ENCODE measurements at regions not wholly inside any gene's neighbourhood (a gene's known extent, or its start where the extent isn't known, plus 50 kb on each side); places are given as distances from the start of the nearest gene placed in this dataset.
"Not testable (repeated sequence)": the region's sequence is repeated elsewhere in the genome, so short reads cannot be mapped to it uniquely, and the experiment has no call there.

DNA sequence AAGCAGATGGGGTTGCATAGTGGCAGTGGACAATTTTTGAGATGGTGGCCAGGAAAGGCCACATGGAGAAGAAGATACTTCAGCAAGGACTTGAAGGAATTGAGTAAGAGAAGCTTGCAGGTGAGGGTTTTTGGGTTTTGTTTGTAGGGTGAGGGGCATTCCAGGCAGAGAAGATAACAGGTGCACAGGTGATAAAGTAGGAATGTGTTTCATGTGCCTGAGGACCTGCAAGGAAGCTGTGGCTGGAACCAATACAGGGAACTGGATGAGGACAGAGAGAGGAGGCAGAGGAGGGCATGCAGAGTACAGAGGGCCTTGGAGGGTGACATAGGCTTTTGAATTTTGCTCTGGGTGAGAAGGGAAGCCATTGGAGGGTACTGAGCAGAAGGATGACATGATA lies 314.5 kb downstream of the KLF12 start:
- no peak overlapping the region for H3K27ac ChIP-seq
- POLR2A ChIA-PET (ENCODE audit: low non-redundant PET), result no interaction called here
- CTCF ChIA-PET, result interaction anchor here (0.6 kb wide), 1 partner anchor 410 kb away, joined by 3 read pairs; no protein-coding TSS in a partner anchor
- no peak for DNase-seq (ENCODE audit: low spot score)
- TF ChIP-seq, protein P1, sequence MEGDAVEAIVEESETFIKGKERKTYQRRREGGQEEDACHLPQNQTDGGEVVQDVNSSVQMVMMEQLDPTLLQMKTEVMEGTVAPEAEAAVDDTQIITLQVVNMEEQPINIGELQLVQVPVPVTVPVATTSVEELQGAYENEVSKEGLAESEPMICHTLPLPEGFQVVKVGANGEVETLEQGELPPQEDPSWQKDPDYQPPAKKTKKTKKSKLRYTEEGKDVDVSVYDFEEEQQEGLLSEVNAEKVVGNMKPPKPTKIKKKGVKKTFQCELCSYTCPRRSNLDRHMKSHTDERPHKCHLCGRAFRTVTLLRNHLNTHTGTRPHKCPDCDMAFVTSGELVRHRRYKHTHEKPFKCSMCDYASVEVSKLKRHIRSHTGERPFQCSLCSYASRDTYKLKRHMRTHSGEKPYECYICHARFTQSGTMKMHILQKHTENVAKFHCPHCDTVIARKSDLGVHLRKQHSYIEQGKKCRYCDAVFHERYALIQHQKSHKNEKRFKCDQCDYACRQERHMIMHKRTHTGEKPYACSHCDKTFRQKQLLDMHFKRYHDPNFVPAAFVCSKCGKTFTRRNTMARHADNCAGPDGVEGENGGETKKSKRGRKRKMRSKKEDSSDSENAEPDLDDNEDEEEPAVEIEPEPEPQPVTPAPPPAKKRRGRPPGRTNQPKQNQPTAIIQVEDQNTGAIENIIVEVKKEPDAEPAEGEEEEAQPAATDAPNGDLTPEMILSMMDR (conservative IDR thresholded peaks at IDR 0.05; ENCODE audit: low read depth), result no peak

DNA sequence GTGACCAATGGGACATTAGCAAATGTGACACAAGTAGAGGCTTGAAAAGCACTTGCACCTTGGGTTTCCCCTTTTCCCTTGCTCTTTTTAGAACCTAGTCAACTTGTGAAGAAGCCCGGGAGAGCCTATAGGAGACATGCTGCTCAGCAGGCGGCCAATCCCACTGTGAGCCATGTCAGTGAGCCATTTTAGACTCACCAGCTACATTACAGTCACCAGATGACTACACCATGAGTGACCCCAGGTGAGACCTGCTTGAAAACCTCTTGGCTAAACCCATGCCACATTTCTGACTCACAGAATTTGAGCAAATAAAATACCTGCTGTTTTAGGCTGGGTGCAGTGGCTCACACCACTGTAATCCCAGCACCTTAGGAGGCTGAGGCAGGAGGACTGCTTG lies 317.5 kb downstream of the KLF12 start:
- CTCF ChIA-PET, result no interaction called here
- TF ChIP-seq, protein P1 (conservative IDR thresholded peaks at IDR 0.05; ENCODE audit: low read depth), result no peak
- no peak overlapping the region for H3K27ac ChIP-seq
- DNase-seq (ENCODE audit: low spot score), result peak; percentile 24
- POLR2A ChIA-PET (ENCODE audit: low non-redundant PET), result no interaction called here

DNA sequence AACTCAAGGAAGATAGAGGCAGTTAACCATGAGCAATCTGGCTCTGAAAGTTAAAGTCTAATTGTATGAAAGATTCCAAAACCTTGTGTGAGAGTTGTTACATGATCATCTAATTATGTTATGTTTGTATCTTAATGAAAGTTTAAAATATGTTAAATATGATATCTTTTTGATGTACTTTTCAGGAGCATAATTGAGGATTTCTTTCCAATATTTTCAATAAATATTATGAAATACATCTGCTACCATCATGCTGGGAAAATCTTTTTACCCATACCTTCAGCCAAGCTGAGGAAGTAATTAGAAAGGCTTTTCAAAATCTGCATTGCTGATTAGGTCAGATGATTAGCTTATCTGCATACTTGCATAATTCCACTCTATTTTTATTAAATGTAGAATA lies 318.4 kb downstream of the KLF12 start:
- TF ChIP-seq, protein P1 (conservative IDR thresholded peaks at IDR 0.05; ENCODE audit: low read depth), result no peak
- no peak for DNase-seq (ENCODE audit: low spot score)
- H3K27ac ChIP-seq, result no peak overlapping the region
- ChIA-PET CTCF (no interaction called here), POLR2A (ENCODE audit: low non-redundant PET) (no interaction called here)

DNA sequence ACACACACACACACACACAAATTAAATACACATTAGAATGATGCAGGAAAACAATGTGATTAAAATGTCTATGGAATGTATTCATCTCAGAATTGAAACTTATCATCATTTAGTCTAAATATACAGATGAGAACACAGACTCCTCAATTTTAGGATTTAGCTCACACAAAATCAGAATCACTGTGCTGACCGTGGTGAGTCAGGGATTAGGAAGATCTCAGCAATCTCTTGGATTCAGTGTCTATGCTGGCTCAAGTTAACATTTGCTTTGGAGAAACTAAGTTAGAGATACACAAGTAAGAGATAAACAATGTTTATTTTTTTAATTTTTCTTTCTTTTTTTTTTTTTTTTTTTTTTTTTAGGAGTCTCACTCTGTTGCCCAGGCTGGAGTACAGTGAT lies 323.6 kb downstream of the KLF12 start:
- CTCF ChIA-PET, result no interaction called here

DNA sequence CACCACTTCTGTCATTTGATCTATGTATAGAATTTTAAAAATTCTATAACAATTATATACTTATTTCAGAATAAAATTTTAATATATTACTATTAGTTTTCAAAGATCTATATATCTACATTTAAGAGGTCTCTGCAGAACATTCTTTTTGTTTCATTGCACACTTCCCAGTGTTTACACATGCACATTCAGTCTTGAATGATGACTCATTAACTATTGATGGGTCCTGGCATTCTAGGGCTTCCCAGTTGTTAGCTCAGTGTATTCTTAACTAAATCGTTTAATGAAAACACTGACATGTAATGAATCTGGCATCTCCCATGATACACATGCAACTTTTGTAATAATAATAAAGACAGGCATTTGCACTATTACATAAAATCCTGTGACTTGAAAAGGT lies 324.6 kb downstream of the KLF12 start:
- no peak overlapping the region for H3K27ac ChIP-seq
- DNase-seq (ENCODE audit: low spot score), result peak; percentile 27
- TF ChIP-seq, protein P1 (conservative IDR thresholded peaks at IDR 0.05; ENCODE audit: low read depth), result no peak
- CTCF ChIA-PET, result no interaction called here
- POLR2A ChIA-PET (ENCODE audit: low non-redundant PET), result no interaction called here

More for the DNA sequence above, 323.6 kb downstream of the KLF12 start:
- POLR2A ChIA-PET (ENCODE audit: low non-redundant PET), result no interaction called here
- TF ChIP-seq, protein P1 (conservative IDR thresholded peaks at IDR 0.05; ENCODE audit: low read depth), result no peak
- no peak for DNase-seq (ENCODE audit: low spot score)
- no peak overlapping the region for H3K27ac ChIP-seq

DNA sequence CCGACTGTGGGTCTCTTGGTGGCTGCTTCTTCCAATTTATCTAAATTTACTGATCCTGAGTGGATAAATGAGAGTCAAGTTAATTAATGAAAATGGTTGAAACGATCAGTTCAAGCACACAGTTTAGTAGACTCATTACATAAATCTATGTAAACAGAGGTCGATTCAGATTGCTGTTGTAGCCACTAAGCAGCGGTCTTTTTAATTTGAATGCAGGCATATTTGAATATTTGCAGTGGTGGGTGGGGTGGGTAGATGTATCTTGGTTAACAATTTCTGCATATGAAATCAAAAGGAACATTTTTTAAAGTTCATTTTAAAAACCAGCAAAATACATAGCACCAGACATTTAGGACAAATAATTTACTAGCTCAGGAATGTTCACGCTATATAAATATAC lies 325.9 kb downstream of the KLF12 start:
- ChIA-PET CTCF (no interaction called here), POLR2A (ENCODE audit: low non-redundant PET) (no interaction called here)
- TF ChIP-seq, protein P1 (conservative IDR thresholded peaks at IDR 0.05; ENCODE audit: low read depth), result no peak
- no peak overlapping the region for H3K27ac ChIP-seq
- no peak for DNase-seq (ENCODE audit: low spot score)

DNA sequence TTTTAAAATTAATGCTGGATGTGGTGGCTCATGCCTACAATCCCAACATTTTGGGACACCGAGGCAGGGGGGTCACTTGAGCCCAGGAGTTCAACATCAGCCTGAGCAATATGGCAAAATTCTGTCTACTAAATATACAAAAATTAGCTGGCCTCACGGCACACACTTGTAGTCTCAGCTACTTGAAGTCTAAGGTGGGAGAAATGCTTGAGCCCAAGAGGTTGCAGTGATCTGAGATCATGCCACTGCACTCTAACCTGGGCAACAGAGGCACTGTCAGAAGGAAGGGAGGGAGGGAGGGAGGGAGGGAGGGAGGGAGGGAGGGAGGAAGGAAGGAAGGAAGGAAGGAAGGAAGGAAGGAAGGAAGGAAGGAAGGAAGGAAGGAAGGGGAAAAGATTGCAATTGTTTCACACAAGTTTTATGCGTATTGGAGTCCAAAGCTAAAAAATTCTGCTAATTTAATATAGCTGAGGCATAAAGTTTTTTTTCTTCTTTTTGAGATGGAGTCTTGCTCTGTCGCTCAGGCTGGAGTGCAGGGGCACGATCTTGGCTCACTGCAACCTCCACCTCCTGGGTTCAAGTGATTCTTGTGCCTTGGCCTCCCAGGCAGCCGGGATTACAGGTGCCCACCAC lies 328.8 kb downstream of the KLF12 start:
- DNase-seq (ENCODE audit: low spot score); POLR2A ChIA-PET (ENCODE audit: low non-redundant PET); H3K27ac ChIP-seq; CTCF ChIA-PET: not testable (repeated sequence)

Data from RWPE1 (cell line).